HepG2 (cell line): ENCODE measurements at regions not wholly inside any gene's neighbourhood (a gene's known extent, or its start where the extent isn't known, plus 50 kb on each side); places are given as distances from the start of the nearest gene placed in this dataset.

Source experiments
- ATAC-seq: fragments of 200-7000 bp; cut with Tn5 transposase; 3 replicates; pipeline ENCODE4 v1.9.1; 2020; ENCODE audit warnings: mild to moderate bottlenecking, moderate library complexity
- BruUV-seq: library from RNA; stranded (reverse); fragments of 400-500 nt; replicated peaks from 2 replicates; lab custom pipeline; 2021; lab: Mats Ljungman, UMichigan
- CTCF ChIA-PET: fragments of 300-600 bp; formaldehyde crosslinking; extraction: SDS; loops from one replicate; lab custom pipeline; 2021; ENCODE audit warnings: low total read pairs, inconsistent platforms, low intra/inter-chr PET ratio; lab: Yijun Ruan, JAX
- POLR2A ChIA-PET: fragments of 350-600 bp; sonication (Branson Sonifier 250); formaldehyde crosslinking; loops from one replicate; lab custom pipeline; 2020; ENCODE audit warnings: antibody characterized with exemption, inconsistent platforms; lab: Yijun Ruan, JAX
- DNase-seq: peaks from one replicate; pipeline ENCODE4 v3.0.0-alpha.2; 2015; ENCODE audit warnings: low spot score
- FAIRE-seq: peaks from 3 replicates; lab custom pipeline; 2011; peaks lifted over from hg19 to GRCh38; lab: Jason Lieb, UNC
- H2AFZ ChIP-seq: one replicate; pipeline ENCODE4 v1.6.1; 2011; ENCODE audit warnings: low read length, inconsistent platforms
- H3K27ac ChIP-seq: fragments of 300-600 bp; 3 replicates; pipeline ENCODE4 v1.8.0; 2011; ENCODE audit warnings: mixed run types, mild to moderate bottlenecking, mixed read lengths, low read length, inconsistent platforms; ENCODE audit not compliant: insufficient read depth; ENCODE audit errors: extremely low read length
- H3K27me3 ChIP-seq, 2 experiments: fragments of 200-600 bp in 1 of 2; 2 replicates in 1 of 2; 3 replicates in 1 of 2; pipeline versions ENCODE4 v1.6.0 to v1.8.0; 2011; ENCODE audit warnings: low read length in 2 of 2, mild to moderate bottlenecking in 2 of 2, moderate library complexity in 2 of 2, inconsistent platforms in 1 of 2; ENCODE audit not compliant: insufficient read depth in 2 of 2, control insufficient read depth in 1 of 2
- H3K36me3 ChIP-seq, 2 experiments: fragments of 200-600 bp in 1 of 2; replicated peaks in 1 of 2; 2 replicates in 1 of 2; 3 replicates in 1 of 2; pipeline versions ENCODE4 v1.5.1 to v1.8.0; 2011; ENCODE audit warnings: low read length in 2 of 2, inconsistent platforms in 1 of 2; ENCODE audit not compliant: insufficient read depth in 2 of 2, control insufficient read depth in 1 of 2
- H3K4me1 ChIP-seq: 2 replicates; pipeline ENCODE4 v1.5.1; 2012; ENCODE audit warnings: low read length, inconsistent platforms; ENCODE audit not compliant: insufficient read depth
- H3K4me2 ChIP-seq: 2 replicates; pipeline ENCODE4 v1.6.0; 2011; ENCODE audit warnings: low read depth, low read length, inconsistent platforms
- H3K4me3 ChIP-seq, 3 experiments: fragments of 200-600 bp in 1 of 3; sonication (generic), shearing (Covaris generic) in 1 of 3; replicated peaks in 1 of 3; 2 replicates each; pipeline ENCODE4 v1.5.1; 2011 to 2016; ENCODE audit warnings: low read length in 3 of 3, inconsistent platforms in 2 of 3, low read depth in 2 of 3, mild to moderate bottlenecking in 2 of 3, control low read depth in 1 of 3, mixed read lengths in 1 of 3; ENCODE audit not compliant: insufficient read depth in 1 of 3
- H3K79me2 ChIP-seq: one replicate; pipeline ENCODE4 v1.6.1; 2011; ENCODE audit warnings: low read length, inconsistent platforms; ENCODE audit not compliant: insufficient read depth
- H3K9ac ChIP-seq: 2 replicates; pipeline ENCODE4 v1.6.0; 2011; ENCODE audit warnings: mild to moderate bottlenecking, low read depth, low read length, inconsistent platforms; ENCODE audit not compliant: insufficient read depth
- H3K9me3 ChIP-seq: 2 replicates; pipeline ENCODE4 v1.5.1; 2012; ENCODE audit warnings: mild to moderate bottlenecking, low read length
- H4K20me1 ChIP-seq: 2 replicates; pipeline ENCODE4 v1.6.0; 2011; ENCODE audit warnings: inconsistent platforms, mild to moderate bottlenecking, low read length, moderate library complexity; ENCODE audit not compliant: insufficient read depth
- MAFF ChIP-seq: IDR thresholded peaks from 2 replicates; pipeline ENCODE4 v1.6.1; 2011; ENCODE audit warnings: low read depth, low read length, improper control_type of control experiment
- MTA1 ChIP-seq: sonication (generic); formaldehyde crosslinking; IDR thresholded peaks from 2 replicates; pipeline ENCODE4 v1.4.0; 2020; ENCODE audit warnings: missing genetic modification reagents, mild to moderate bottlenecking, borderline replicate concordance
- MXI1 ChIP-seq: IDR thresholded peaks from 3 replicates; pipeline ENCODE4 v1.6.1; 2012; ENCODE audit warnings: low read depth, low read length, inconsistent platforms, borderline replicate concordance
- RFX3 ChIP-seq: IDR thresholded peaks from 2 replicates; pipeline ENCODE4 v1.6.1; 2016; ENCODE audit warnings: missing biosample characterization, missing genetic modification reagents
- SNAI1 ChIP-seq: sonication (generic); formaldehyde crosslinking; IDR thresholded peaks from 2 replicates; pipeline ENCODE4 v1.5.0; 2020; ENCODE audit warnings: mild to moderate bottlenecking, missing genetic modification reagents, borderline replicate concordance
- SNAPC2 ChIP-seq: sonication (generic); formaldehyde crosslinking; IDR thresholded peaks from 2 replicates; pipeline ENCODE4 v1.8.1; 2022; ENCODE audit warnings: mild to moderate bottlenecking, missing genetic modification reagents
- TBP ChIP-seq: sonication (generic); formaldehyde crosslinking; IDR thresholded peaks from 2 replicates; pipeline ENCODE4 v1.5.0; 2020; ENCODE audit warnings: missing genetic modification reagents
- TOE1 ChIP-seq: sonication (generic); formaldehyde crosslinking; IDR thresholded peaks from 2 replicates; pipeline ENCODE4 v1.4.0; 2020; ENCODE audit warnings: mild to moderate bottlenecking, missing genetic modification reagents
- ZNF101 ChIP-seq: sonication (generic); formaldehyde crosslinking; IDR thresholded peaks from 2 replicates; pipeline ENCODE4 v1.4.0; 2020; ENCODE audit warnings: mild to moderate bottlenecking, low read depth, missing genetic modification reagents, borderline replicate concordance
- ZNF282 ChIP-seq: fragments of 450-650 bp; IDR thresholded peaks from 2 replicates; pipeline ENCODE4 v1.6.1; 2018; ENCODE audit not compliant: partially characterized antibody
- ZNF430 ChIP-seq: sonication (generic); formaldehyde crosslinking; IDR thresholded peaks from 2 replicates; pipeline ENCODE4 v1.9.0; 2021; ENCODE audit warnings: mild to moderate bottlenecking, missing genetic modification reagents
- ZNF530 ChIP-seq: sonication (generic); formaldehyde crosslinking; IDR thresholded peaks from 2 replicates; pipeline ENCODE4 v1.5.0; 2020; ENCODE audit warnings: low read depth, mild to moderate bottlenecking, missing genetic modification reagents
- ZNF557 ChIP-seq: sonication (generic); formaldehyde crosslinking; IDR thresholded peaks from 2 replicates; pipeline ENCODE4 v1.4.0; 2020; ENCODE audit warnings: missing genetic modification reagents
- WGBS: methylation state at CpG from one replicate; pipeline ENCODE4 v1.1.6; 2017; ENCODE audit warnings: low lambda C conversion rate; 5-methylcytosine and 5-hydroxymethylcytosine counted together
- in situ Hi-C: cut with HindIII; loops from 2 replicates; pipeline ENCODE4 v1.10.0; 2017; ENCODE audit warnings: low pct_unique_long_range_greater_than_20kb; ENCODE audit not compliant: extremely low pct_ligation_motif_present
- intact Hi-C: fragments of 100-400 bp; cut with micrococcal nuclease; formaldehyde crosslinking; loops from one replicate; pipeline ENCODE4 v1.10.0; 2022; ENCODE audit not compliant: unreplicated experiment
- TF ChIP-seq, protein P1 (sequence below): sonication (generic); formaldehyde crosslinking; conservative IDR thresholded peaks from 2 replicates; pipeline ENCODE4 v1.8.0; 2022; ENCODE audit warnings: missing genetic modification reagents
- TF ChIP-seq, protein P2 (sequence below): sonication (generic); formaldehyde crosslinking; IDR thresholded peaks from 2 replicates; pipeline ENCODE4 v1.5.1; 2020; ENCODE audit warnings: missing genetic modification reagents, mild to moderate bottlenecking, borderline replicate concordance
- TF ChIP-seq, protein P3 (sequence below): sonication (generic); formaldehyde crosslinking; IDR thresholded peaks from 2 replicates; pipeline ENCODE4 v1.4.0; 2020; ENCODE audit warnings: mild to moderate bottlenecking, missing genetic modification reagents
- TF ChIP-seq, protein P4 (sequence below), 2 experiments: IDR thresholded peaks; 2 replicates each; pipeline ENCODE4 v1.6.1; 2011 to 2012; ENCODE audit warnings: low read length in 2 of 2, borderline replicate concordance in 1 of 2, low read depth in 1 of 2, mild to moderate bottlenecking in 1 of 2, moderate library complexity in 1 of 2

- H3K4me1 ChIP-seq = no peaks in the 10 kb centered on the region
- no peak overlapping the region for H2AFZ ChIP-seq
- ChIA-PET POLR2A (no interaction called here), CTCF (no interaction called here)
- H3K27me3 ChIP-seq = no peaks in the 10 kb centered on the region; a peak in 1 of 5 replicates
- TF ChIP-seq ZNF530 (CRISPR knock-in tag) (no peak), MTA1 (CRISPR knock-in tag) (no peak), MAFF (no peak), SNAI1 (no peak), ZNF282 (no peak), TOE1 (CRISPR knock-in tag) (no peak), SNAPC2 (CRISPR knock-in tag) (no peak), MXI1 (no peak), ZNF557 (CRISPR knock-in tag) (no peak), TBP (CRISPR knock-in tag) (no peak), RFX3 (no peak), ZNF430 (CRISPR knock-in tag) (no peak), ZNF101 (CRISPR knock-in tag) (no peak)
- TF ChIP-seq, protein P1, sequence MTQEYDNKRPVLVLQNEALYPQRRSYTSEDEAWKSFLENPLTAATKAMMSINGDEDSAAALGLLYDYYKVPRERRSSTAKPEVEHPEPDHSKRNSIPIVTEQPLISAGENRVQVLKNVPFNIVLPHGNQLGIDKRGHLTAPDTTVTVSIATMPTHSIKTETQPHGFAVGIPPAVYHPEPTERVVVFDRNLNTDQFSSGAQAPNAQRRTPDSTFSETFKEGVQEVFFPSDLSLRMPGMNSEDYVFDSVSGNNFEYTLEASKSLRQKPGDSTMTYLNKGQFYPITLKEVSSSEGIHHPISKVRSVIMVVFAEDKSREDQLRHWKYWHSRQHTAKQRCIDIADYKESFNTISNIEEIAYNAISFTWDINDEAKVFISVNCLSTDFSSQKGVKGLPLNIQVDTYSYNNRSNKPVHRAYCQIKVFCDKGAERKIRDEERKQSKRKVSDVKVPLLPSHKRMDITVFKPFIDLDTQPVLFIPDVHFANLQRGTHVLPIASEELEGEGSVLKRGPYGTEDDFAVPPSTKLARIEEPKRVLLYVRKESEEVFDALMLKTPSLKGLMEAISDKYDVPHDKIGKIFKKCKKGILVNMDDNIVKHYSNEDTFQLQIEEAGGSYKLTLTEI (CRISPR knock-in tag) = no peak
- TF ChIP-seq, protein P2, sequence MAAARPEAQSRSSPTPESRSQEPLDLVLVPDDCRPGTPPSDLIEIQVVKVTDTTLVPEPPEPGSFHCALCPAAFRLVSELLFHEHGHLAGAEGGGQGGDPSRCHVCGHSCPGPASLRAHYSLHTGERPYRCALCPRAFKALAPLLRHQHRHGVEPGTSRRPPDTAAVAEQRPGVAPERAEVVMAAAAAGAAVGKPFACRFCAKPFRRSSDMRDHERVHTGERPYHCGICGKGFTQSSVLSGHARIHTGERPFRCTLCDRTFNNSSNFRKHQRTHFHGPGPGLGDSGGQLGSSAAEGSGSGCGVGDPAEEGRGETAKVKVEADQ (CRISPR knock-in tag) = no peak
- TF ChIP-seq, protein P3, sequence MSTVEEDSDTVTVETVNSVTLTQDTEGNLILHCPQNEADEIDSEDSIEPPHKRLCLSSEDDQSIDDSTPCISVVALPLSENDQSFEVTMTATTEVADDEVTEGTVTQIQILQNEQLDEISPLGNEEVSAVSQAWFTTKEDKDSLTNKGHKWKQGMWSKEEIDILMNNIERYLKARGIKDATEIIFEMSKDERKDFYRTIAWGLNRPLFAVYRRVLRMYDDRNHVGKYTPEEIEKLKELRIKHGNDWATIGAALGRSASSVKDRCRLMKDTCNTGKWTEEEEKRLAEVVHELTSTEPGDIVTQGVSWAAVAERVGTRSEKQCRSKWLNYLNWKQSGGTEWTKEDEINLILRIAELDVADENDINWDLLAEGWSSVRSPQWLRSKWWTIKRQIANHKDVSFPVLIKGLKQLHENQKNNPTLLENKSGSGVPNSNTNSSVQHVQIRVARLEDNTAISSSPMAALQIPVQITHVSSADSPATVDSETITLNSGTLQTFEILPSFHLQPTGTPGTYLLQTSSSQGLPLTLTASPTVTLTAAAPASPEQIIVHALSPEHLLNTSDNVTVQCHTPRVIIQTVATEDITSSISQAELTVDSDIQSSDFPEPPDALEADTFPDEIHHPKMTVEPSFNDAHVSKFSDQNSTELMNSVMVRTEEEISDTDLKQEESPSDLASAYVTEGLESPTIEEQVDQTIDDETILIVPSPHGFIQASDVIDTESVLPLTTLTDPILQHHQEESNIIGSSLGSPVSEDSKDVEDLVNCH (CRISPR knock-in tag) = no peak
- TF ChIP-seq, protein P4, sequence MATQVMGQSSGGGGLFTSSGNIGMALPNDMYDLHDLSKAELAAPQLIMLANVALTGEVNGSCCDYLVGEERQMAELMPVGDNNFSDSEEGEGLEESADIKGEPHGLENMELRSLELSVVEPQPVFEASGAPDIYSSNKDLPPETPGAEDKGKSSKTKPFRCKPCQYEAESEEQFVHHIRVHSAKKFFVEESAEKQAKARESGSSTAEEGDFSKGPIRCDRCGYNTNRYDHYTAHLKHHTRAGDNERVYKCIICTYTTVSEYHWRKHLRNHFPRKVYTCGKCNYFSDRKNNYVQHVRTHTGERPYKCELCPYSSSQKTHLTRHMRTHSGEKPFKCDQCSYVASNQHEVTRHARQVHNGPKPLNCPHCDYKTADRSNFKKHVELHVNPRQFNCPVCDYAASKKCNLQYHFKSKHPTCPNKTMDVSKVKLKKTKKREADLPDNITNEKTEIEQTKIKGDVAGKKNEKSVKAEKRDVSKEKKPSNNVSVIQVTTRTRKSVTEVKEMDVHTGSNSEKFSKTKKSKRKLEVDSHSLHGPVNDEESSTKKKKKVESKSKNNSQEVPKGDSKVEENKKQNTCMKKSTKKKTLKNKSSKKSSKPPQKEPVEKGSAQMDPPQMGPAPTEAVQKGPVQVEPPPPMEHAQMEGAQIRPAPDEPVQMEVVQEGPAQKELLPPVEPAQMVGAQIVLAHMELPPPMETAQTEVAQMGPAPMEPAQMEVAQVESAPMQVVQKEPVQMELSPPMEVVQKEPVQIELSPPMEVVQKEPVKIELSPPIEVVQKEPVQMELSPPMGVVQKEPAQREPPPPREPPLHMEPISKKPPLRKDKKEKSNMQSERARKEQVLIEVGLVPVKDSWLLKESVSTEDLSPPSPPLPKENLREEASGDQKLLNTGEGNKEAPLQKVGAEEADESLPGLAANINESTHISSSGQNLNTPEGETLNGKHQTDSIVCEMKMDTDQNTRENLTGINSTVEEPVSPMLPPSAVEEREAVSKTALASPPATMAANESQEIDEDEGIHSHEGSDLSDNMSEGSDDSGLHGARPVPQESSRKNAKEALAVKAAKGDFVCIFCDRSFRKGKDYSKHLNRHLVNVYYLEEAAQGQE (IDR thresholded peaks at IDR 0.05; ENCODE audit: borderline replicate concordance in 1 of 2, low read depth in 1 of 2, low read length in 2 of 2) = no peak
- H3K27ac ChIP-seq = no peak overlapping the region
- no peak for DNase-seq
- no peak for ATAC-seq
- no peaks in the 10 kb centered on the region for H4K20me1 ChIP-seq
- no peaks in the 10 kb centered on the region for H3K36me3 ChIP-seq
- under 1% methylated on average over 4 of the region's 4 CpGs for WGBS
- H3K4me2 ChIP-seq = no peak overlapping the region
- FAIRE-seq = no peak
- H3K79me2 ChIP-seq = no peaks in the 10 kb centered on the region
- in situ Hi-C loops (no loop called here), intact Hi-C loops (no loop called here)
- H3K9ac ChIP-seq = no peak overlapping the region
- no peak overlapping the region for H3K4me3 ChIP-seq
- BruUV-seq = no TSS peak
- H3K9me3 ChIP-seq = no peaks in the 10 kb centered on the region
These were observed 50.3 kb upstream of the LY86 start for GRCh38 chr6:6538261-6538660.
